ENCODE measurements at regions not wholly inside any gene's neighbourhood (a gene's known extent, or its start where the extent isn't known, plus 50 kb on each side); places are given as distances from the start of the nearest gene placed in this dataset.

- Histone ChIP-seq H3K36me3 (no peaks in the 10 kb centered on the region), H3K9me3 (no peaks in the 10 kb centered on the region), H3K27ac (no peak overlapping the region), H3K4me1 (no peaks in the 10 kb centered on the region), H3K27me3 (peaks cover 0 to 10% (median 0%) of the 10 kb centered on the region in 4 donors), H3K4me3 (no peak overlapping the region)
- DNase-seq (no peak), ATAC-seq (no peak), FAIRE-seq (no peak)
- WGBS, 2 donors: 88 to 100% methylated on average over 1 of the region's 1 CpG
- no peak for TF ChIP-seq CTCF (IDR thresholded peaks at IDR 0.05)
- intact Hi-C loops (cut with DNase I): no loop called here
Measured at GRCh38 chrX:43582540-43582913, 73.6 kb upstream of the MAOA start.

- peaks cover 0 to 12% (median 0%) of the 10 kb centered on the region in 4 donors for H3K27me3 ChIP-seq
- no peak for FAIRE-seq
- ATAC-seq: no peak
- 83 to 92% methylated on average over 1 of the region's 1 CpG for WGBS, 2 donors
- H3K4me3 ChIP-seq: no peak overlapping the region
- no peak for DNase-seq
- H3K27ac ChIP-seq: no peak overlapping the region
- H3K36me3 ChIP-seq: no peaks in the 10 kb centered on the region
- no peaks in the 10 kb centered on the region for H3K9me3 ChIP-seq
- no peak for TF ChIP-seq CTCF (IDR thresholded peaks at IDR 0.05)
- peaks cover 9 to 11% (median 10%) of the 10 kb centered on the region in 3 donors for H3K4me1 ChIP-seq
- intact Hi-C loops (cut with DNase I): no loop called here
Measured at GRCh38 chrX:43585922-43586321, 70.2 kb upstream of the MAOA start.

GRCh38 chrX:43586830-43587229 is 69.3 kb upstream of the MAOA start:
- WGBS, 2 donors: 20 to 26% methylated on average over 2 of the region's 2 CpGs
- TF ChIP-seq CTCF (IDR thresholded peaks at IDR 0.05): no peak
- no peaks in the 10 kb centered on the region for H3K9me3 ChIP-seq
- H3K36me3 ChIP-seq: no peaks in the 10 kb centered on the region
- H3K4me3 ChIP-seq: no peak overlapping the region
- DNase-seq (no peak), FAIRE-seq (no peak), ATAC-seq (peak in 1 of 4 donors; percentile 16)
- H3K4me1 ChIP-seq: peaks cover 10 to 11% (median 10%) of the 10 kb centered on the region in 3 donors
- peaks cover 0 to 12% (median 0%) of the 10 kb centered on the region in 4 donors for H3K27me3 ChIP-seq
- no peak overlapping the region for H3K27ac ChIP-seq
- intact Hi-C loops (cut with DNase I): no loop called here

DNA sequence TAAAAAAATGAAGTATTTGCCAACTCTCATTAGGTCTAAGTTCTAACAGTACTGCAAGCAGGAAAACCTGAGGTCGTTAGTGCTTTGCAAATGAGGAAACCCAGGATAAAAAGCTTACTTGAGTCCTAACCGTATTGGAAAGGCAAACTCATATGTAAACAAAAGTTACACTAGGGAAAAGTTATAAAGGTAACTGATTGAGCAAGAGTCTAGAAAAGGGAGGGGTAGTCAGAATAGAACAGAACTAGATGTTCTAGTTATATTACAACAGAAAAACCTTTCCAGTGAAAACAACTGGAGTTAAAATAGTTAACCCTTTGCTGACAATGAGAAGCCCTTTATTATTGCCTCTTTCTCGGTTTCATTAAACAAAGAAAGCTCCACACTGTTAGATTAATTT is 66.4 kb upstream of the MAOA start:
- peak overlapping the region; percentile 41 to 52 (median 47) for H3K27ac ChIP-seq
- H3K36me3 ChIP-seq: no peaks in the 10 kb centered on the region
- FAIRE-seq (no peak), ATAC-seq (peak; percentile 84 to 93 (median 89)), DNase-seq (no peak)
- H3K27me3 ChIP-seq: peaks cover 0 to 6% (median 0%) of the 10 kb centered on the region in 4 donors
- no peaks in the 10 kb centered on the region for H3K9me3 ChIP-seq
- 4 to 10% methylated on average over 3 of the region's 3 CpGs for WGBS, 2 donors
- no peak for TF ChIP-seq CTCF (IDR thresholded peaks at IDR 0.05)
- intact Hi-C loops (cut with DNase I): no loop called here
- no peak overlapping the region for H3K4me3 ChIP-seq
- H3K4me1 ChIP-seq: peaks cover 10 to 11% (median 10%) of the 10 kb centered on the region in 3 donors

DNA sequence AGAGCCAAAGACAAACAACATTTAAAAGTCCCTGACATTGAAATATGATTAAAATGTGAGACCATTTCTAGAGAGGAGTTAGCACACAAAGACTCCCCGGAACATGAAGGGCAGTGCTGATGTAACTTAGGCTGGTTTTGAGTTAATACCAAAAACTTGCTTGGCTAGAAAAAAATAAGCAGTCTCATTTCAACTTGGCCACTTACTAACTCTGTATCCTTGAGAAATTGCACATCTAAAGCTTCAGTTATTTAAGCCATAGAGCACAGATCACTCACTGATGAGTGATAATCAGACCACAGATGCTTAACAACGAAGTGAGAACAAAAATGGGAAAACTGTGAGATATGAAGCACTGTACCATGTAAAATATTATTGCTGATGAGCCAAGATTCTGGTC is 65.9 kb upstream of the MAOA start:
- no peak for TF ChIP-seq CTCF (IDR thresholded peaks at IDR 0.05)
- Histone ChIP-seq H3K27ac (peak overlapping the region; percentile 41 to 52 (median 47)), H3K27me3 (peaks cover 0 to 5% (median 0%) of the 10 kb centered on the region in 4 donors), H3K4me3 (no peak overlapping the region), H3K36me3 (no peaks in the 10 kb centered on the region), H3K4me1 (peaks cover 10 to 11% (median 10%) of the 10 kb centered on the region in 3 donors), H3K9me3 (no peaks in the 10 kb centered on the region)
- no peak for DNase-seq
- FAIRE-seq: no peak
- peak; percentile 41 to 67 (median 58) for ATAC-seq
- intact Hi-C loops (cut with DNase I): no loop called here
- WGBS, 2 donors: 1 to 41% methylated on average over 2 of the region's 2 CpGs
